ENCODE measurements at regions not wholly inside any gene's neighbourhood (a gene's known extent, or its start where the extent isn't known, plus 50 kb on each side); places are given as distances from the start of the nearest gene placed in this dataset.

DNA sequence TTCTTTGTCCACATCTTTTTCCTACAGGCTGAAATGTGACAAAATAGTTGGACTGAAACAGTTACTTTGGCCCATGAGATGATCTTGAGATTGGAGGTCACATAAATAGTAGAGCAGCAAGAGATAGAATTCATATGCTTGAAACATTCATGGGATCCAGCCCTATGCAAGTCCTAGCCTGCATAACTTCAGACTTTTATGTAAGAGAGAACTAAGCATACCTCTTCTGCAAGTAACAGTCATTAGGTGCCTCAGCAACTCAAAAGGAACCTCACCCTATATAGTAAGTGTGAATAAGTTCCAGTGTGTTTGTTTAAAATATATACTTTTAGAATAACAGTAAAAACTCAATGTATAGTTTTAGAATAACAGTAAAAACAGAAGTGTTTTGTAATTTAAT is 138.0 kb upstream of the P2RY1 start:
- TF ChIP-seq RARB (CRISPR knock-in tag; IDR thresholded peaks at IDR 0.05) (no peak), ZNF565 (CRISPR knock-in tag; conservative IDR thresholded peaks at IDR 0.05; ENCODE audit: low read depth) (no peak), ZC3H10 (CRISPR knock-in tag; IDR thresholded peaks at IDR 0.05) (no peak), POU6F1 (CRISPR knock-in tag; IDR thresholded peaks at IDR 0.05; ENCODE audit: borderline replicate concordance, low read depth) (no peak), ZNF70 (CRISPR knock-in tag; IDR thresholded peaks at IDR 0.05) (no peak), ZNF8 (CRISPR knock-in tag; IDR thresholded peaks at IDR 0.05) (no peak), TCF4 (CRISPR knock-in tag; IDR thresholded peaks at IDR 0.05; ENCODE audit: borderline replicate concordance) (no peak), BACH2 (CRISPR knock-in tag; IDR thresholded peaks at IDR 0.05; ENCODE audit: borderline replicate concordance) (no peak), TSHZ2 (CRISPR knock-in tag; IDR thresholded peaks at IDR 0.05) (no peak), ESRRG (CRISPR knock-in tag; IDR thresholded peaks at IDR 0.05) (no peak), TOX (CRISPR knock-in tag; IDR thresholded peaks at IDR 0.05; ENCODE audit: borderline replicate concordance) (no peak), PPARA (CRISPR knock-in tag; IDR thresholded peaks at IDR 0.05; ENCODE audit: borderline replicate concordance) (no peak), ZFP30 (CRISPR knock-in tag; IDR thresholded peaks at IDR 0.05) (no peak), GLIS3 (CRISPR knock-in tag; IDR thresholded peaks at IDR 0.05) (no peak), OSR1 (CRISPR knock-in tag; IDR thresholded peaks at IDR 0.05) (no peak)
- TF ChIP-seq, protein P1, sequence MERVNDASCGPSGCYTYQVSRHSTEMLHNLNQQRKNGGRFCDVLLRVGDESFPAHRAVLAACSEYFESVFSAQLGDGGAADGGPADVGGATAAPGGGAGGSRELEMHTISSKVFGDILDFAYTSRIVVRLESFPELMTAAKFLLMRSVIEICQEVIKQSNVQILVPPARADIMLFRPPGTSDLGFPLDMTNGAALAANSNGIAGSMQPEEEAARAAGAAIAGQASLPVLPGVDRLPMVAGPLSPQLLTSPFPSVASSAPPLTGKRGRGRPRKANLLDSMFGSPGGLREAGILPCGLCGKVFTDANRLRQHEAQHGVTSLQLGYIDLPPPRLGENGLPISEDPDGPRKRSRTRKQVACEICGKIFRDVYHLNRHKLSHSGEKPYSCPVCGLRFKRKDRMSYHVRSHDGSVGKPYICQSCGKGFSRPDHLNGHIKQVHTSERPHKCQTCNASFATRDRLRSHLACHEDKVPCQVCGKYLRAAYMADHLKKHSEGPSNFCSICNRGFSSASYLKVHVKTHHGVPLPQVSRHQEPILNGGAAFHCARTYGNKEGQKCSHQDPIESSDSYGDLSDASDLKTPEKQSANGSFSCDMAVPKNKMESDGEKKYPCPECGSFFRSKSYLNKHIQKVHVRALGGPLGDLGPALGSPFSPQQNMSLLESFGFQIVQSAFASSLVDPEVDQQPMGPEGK (CRISPR knock-in tag; IDR thresholded peaks at IDR 0.05; ENCODE audit: borderline replicate concordance): no peak
- ATAC-seq: no peak

DNA sequence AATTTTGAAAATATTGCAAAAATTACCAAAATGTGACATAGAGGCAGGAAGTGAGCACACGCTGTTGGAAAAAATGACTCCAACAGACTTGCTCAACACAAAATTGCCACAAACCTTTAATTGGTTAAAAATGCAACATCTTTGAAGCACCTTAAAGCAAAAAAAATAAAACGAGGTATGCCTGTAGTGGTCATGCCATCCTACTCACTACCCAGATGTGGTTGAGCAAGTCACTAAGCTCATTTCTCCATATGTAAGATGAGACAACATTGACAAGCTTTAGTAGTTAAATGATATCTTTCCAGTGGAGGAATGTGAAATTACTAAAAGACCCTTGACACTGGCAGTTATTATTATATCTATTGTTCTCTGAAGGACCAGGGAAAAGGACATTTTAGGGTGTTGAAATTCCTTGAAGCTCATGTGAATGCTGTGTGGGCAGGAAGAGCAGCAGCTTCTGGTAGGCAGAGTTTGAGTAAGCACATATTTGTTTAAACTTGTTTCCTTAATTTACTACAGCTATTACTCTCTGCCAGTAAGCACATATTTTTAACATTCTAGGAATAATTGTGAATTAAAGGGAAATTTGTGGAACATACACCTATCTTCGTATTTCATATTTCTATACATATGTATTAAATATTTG is 131.6 kb upstream of the P2RY1 start:
- ATAC-seq: no peak
- TF ChIP-seq ZFP30 (CRISPR knock-in tag; IDR thresholded peaks at IDR 0.05): no peak
- TF ChIP-seq, protein P2, sequence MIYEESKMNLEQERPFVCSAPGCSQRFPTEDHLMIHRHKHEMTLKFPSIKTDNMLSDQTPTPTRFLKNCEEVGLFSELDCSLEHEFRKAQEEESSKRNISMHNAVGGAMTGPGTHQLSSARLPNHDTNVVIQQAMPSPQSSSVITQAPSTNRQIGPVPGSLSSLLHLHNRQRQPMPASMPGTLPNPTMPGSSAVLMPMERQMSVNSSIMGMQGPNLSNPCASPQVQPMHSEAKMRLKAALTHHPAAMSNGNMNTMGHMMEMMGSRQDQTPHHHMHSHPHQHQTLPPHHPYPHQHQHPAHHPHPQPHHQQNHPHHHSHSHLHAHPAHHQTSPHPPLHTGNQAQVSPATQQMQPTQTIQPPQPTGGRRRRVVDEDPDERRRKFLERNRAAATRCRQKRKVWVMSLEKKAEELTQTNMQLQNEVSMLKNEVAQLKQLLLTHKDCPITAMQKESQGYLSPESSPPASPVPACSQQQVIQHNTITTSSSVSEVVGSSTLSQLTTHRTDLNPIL (CRISPR knock-in tag; IDR thresholded peaks at IDR 0.05; ENCODE audit: low read depth): no peak
- no peak for TF ChIP-seq CSRNP3 (CRISPR knock-in tag; IDR thresholded peaks at IDR 0.05)
- no peak for TF ChIP-seq TSHZ2 (CRISPR knock-in tag; IDR thresholded peaks at IDR 0.05)
- no peak for TF ChIP-seq CSDC2 (CRISPR knock-in tag; IDR thresholded peaks at IDR 0.05)
- TF ChIP-seq OSR1 (CRISPR knock-in tag; IDR thresholded peaks at IDR 0.05): no peak
- TF ChIP-seq ZFP3 (CRISPR knock-in tag; IDR thresholded peaks at IDR 0.05): no peak

Measured in SK-N-SH treated with all-trans-retinoic acid at 6 μM for 48 hours (cell line).